Fibroblast of upper back skin (primary cell): ENCODE measurements at regions not wholly inside any gene's neighbourhood (a gene's known extent, or its start where the extent isn't known, plus 50 kb on each side); places are given as distances from the start of the nearest gene placed in this dataset.

Experiments
- DNase-seq: peaks from one replicate; pipeline ENCODE4 v3.0.0-alpha.2; 2013

GRCh38 chr3:116849261-116849688 lies 139.7 kb downstream of the TUSC7 start:
- DNase-seq = no peak

GRCh38 chr3:116852803-116853202 lies 143.2 kb downstream of the TUSC7 start:
- no peak for DNase-seq

- DNase-seq = no peak
These were observed 153.7 kb downstream of the TUSC7 start for GRCh38 chr3:116863270-116863770.

- DNase-seq = peak; percentile 75
These were observed 154.4 kb downstream of the TUSC7 start for GRCh38 chr3:116863822-116864589.

- DNase-seq = no peak
These were observed 155.0 kb downstream of the TUSC7 start for GRCh38 chr3:116864590-116864927.

- no peak for DNase-seq
These were observed 160.8 kb downstream of the TUSC7 start for GRCh38 chr3:116870379-116870778.

- DNase-seq = no peak
These were observed 162.3 kb downstream of the TUSC7 start for GRCh38 chr3:116871905-116872304.

- peak; percentile 4 for DNase-seq
These were observed 163.1 kb downstream of the TUSC7 start for GRCh38 chr3:116872688-116873087.

GRCh38 chr3:116873142-116873541 lies 163.6 kb downstream of the TUSC7 start:
- DNase-seq = no peak

GRCh38 chr3:116877968-116878367 lies 168.4 kb downstream of the TUSC7 start:
- DNase-seq = no peak

GRCh38 chr3:116886202-116886893 lies 176.8 kb downstream of the TUSC7 start:
- no peak for DNase-seq

GRCh38 chr3:116896116-116896515 lies 186.5 kb downstream of the TUSC7 start:
- no peak for DNase-seq

GRCh38 chr3:116897382-116897781 lies 187.8 kb downstream of the TUSC7 start:
- DNase-seq = peak; percentile 6

GRCh38 chr3:116899253-116899652 lies 189.7 kb downstream of the TUSC7 start:
- DNase-seq = no peak

GRCh38 chr3:116905334-116905733 lies 195.8 kb downstream of the TUSC7 start:
- DNase-seq = no peak

GRCh38 chr3:116905794-116906193 lies 196.2 kb downstream of the TUSC7 start:
- DNase-seq = no peak

- no peak for DNase-seq
These were observed 202.5 kb downstream of the TUSC7 start for GRCh38 chr3:116912116-116912515.

- DNase-seq = no peak
These were observed 204.4 kb downstream of the TUSC7 start for GRCh38 chr3:116914004-116914403.

GRCh38 chr3:116916836-116917235 lies 207.3 kb downstream of the TUSC7 start:
- DNase-seq = no peak

- no peak for DNase-seq
These were observed 211.4 kb downstream of the TUSC7 start for GRCh38 chr3:116920826-116921610.

GRCh38 chr3:116927918-116928317 lies 218.3 kb downstream of the TUSC7 start:
- no peak for DNase-seq

GRCh38 chr3:116929505-116930222 lies 220.1 kb downstream of the TUSC7 start:
- DNase-seq = no peak

GRCh38 chr3:116930786-116931185 lies 221.2 kb downstream of the TUSC7 start:
- DNase-seq = no peak
